Endothelial cell of umbilical vein (primary cell): ENCODE measurements at regions not wholly inside any gene's neighbourhood (a gene's known extent, or its start where the extent isn't known, plus 50 kb on each side); places are given as distances from the start of the nearest gene placed in this dataset.

ENCODE experiments used
- BruUV-seq: library from RNA; stranded (reverse); fragments of 400-500 nt; replicated peaks from 2 replicates; lab custom pipeline; 2021; lab: Mats Ljungman, UMichigan
- CTCF ChIA-PET: fragments of 300-600, 350-600 bp; sonication (Branson Sonifier 250); formaldehyde crosslinking; loops from one replicate; lab custom pipeline; 2021; ENCODE audit warnings: antibody characterized with exemption, inconsistent platforms; lab: Charles Lee
- POLR2A ChIA-PET: fragments of 300-600, 350-600 bp; sonication (Branson Sonifier 250); formaldehyde crosslinking; loops from one replicate; lab custom pipeline; 2021; ENCODE audit warnings: antibody characterized with exemption, inconsistent platforms; lab: Charles Lee
- DNase-seq: peaks from one replicate; pipeline ENCODE4 v3.0.0-alpha.2; 2011; ENCODE audit warnings: low read depth, low spot score
- FAIRE-seq: peaks from 2 replicates; lab custom pipeline; 2011; peaks lifted over from hg19 to GRCh38; lab: Jason Lieb, UNC
- H2AFZ ChIP-seq: 2 replicates; pipeline ENCODE4 v1.6.0; 2012; ENCODE audit warnings: low read depth, low read length, control low read depth, inconsistent platforms
- H3K27ac ChIP-seq: 2 replicates; pipeline ENCODE4 v1.5.1; 2011; ENCODE audit warnings: low read depth, mild to moderate bottlenecking, control low read depth, low read length, moderate library complexity; ENCODE audit not compliant: insufficient read depth
- H3K27me3 ChIP-seq, 2 experiments: 2 replicates each; pipeline versions ENCODE4 v1.6.0 to v1.6.1; 2011; ENCODE audit warnings: low read length in 2 of 2, mixed read lengths in 1 of 2; ENCODE audit not compliant: control insufficient read depth in 2 of 2, insufficient read depth in 2 of 2
- H3K36me3 ChIP-seq, 2 experiments: 2 replicates in 1 of 2; 3 replicates in 1 of 2; pipeline ENCODE4 v1.5.1; 2011; ENCODE audit warnings: low read length in 2 of 2, mild to moderate bottlenecking in 1 of 2, moderate library complexity in 1 of 2; ENCODE audit not compliant: control insufficient read depth in 2 of 2, insufficient read depth in 2 of 2; ENCODE audit errors: extremely low read depth in 1 of 2
- H3K4me1 ChIP-seq: 3 replicates; pipeline ENCODE4 v1.5.1; 2011; ENCODE audit warnings: mild to moderate bottlenecking, low read length; ENCODE audit not compliant: control insufficient read depth, insufficient read depth; ENCODE audit errors: extremely low read depth
- H3K4me2 ChIP-seq: 2 replicates; pipeline ENCODE4 v1.6.1; 2011; ENCODE audit warnings: low read length, control low read depth, mixed read lengths; ENCODE audit not compliant: insufficient read depth
- H3K4me3 ChIP-seq, 3 experiments: fragments of 200-600 bp in 1 of 3; sonication (generic), shearing (Covaris generic) in 1 of 3; replicated peaks in 1 of 3; 2 replicates each; pipeline ENCODE4 v1.5.1; 2011 to 2016; ENCODE audit warnings: control low read depth in 3 of 3, low read length in 3 of 3, mild to moderate bottlenecking in 2 of 3, inconsistent platforms in 1 of 3, low read depth in 1 of 3, moderate library complexity in 1 of 3; ENCODE audit not compliant: insufficient read depth in 1 of 3
- H3K79me2 ChIP-seq: 2 replicates; pipeline ENCODE4 v1.6.0; 2012; ENCODE audit warnings: low read length, inconsistent platforms; ENCODE audit not compliant: control insufficient read depth, insufficient read depth
- H3K9ac ChIP-seq: replicated peaks from 2 replicates; pipeline ENCODE3; 2011; ENCODE audit warnings: low read length, control low read depth; ENCODE audit not compliant: insufficient read depth; ENCODE audit errors: extremely low read depth
- H3K9me1 ChIP-seq: replicated peaks from 3 replicates; pipeline ENCODE4 v1.6.0; 2011; ENCODE audit warnings: mild to moderate bottlenecking, low read length; ENCODE audit not compliant: control insufficient read depth, insufficient read depth; ENCODE audit errors: extremely low read depth
- H3K9me3 ChIP-seq: replicated peaks from 2 replicates; pipeline ENCODE4 v1.5.1; 2012; ENCODE audit warnings: low read length, inconsistent platforms; ENCODE audit not compliant: control insufficient read depth, insufficient read depth
- H4K20me1 ChIP-seq: replicated peaks from 2 replicates; pipeline ENCODE3; 2011; ENCODE audit warnings: mild to moderate bottlenecking, low read length; ENCODE audit not compliant: control insufficient read depth, insufficient read depth; ENCODE audit errors: extremely low read depth
- EZH2 ChIP-seq: IDR thresholded peaks from 2 replicates; pipeline ENCODE4 v1.6.1; 2012; ENCODE audit warnings: borderline replicate concordance, low read depth, mild to moderate bottlenecking, moderate library complexity, low read length, inconsistent platforms; ENCODE audit not compliant: severe bottlenecking
- FOS ChIP-seq: IDR thresholded peaks from 2 replicates; pipeline ENCODE4 v1.6.1; 2011; ENCODE audit warnings: mild to moderate bottlenecking, low read length, moderate library complexity, borderline replicate concordance; ENCODE audit not compliant: insufficient read depth
- GATA2 ChIP-seq: IDR thresholded peaks from 2 replicates; pipeline ENCODE4 v1.7.0; 2011; ENCODE audit warnings: low read depth, mild to moderate bottlenecking, moderate library complexity, mixed read lengths, low read length; ENCODE audit not compliant: insufficient read length, insufficient read depth
- JUN ChIP-seq: IDR thresholded peaks from 2 replicates; pipeline ENCODE4 v1.6.1; 2011; ENCODE audit warnings: borderline replicate concordance, low read depth; ENCODE audit not compliant: insufficient read length, insufficient read depth
- MYC ChIP-seq: IDR thresholded peaks from one replicate; pipeline ENCODE4 v1.6.1; 2011; ENCODE audit warnings: mild to moderate bottlenecking, low read depth, low read length
- POLR2A ChIP-seq: IDR thresholded peaks from 2 replicates; pipeline ENCODE4 v1.6.1; 2012; ENCODE audit warnings: low read depth, mild to moderate bottlenecking, control low read depth, low read length
- POLR2AphosphoS5 ChIP-seq: IDR thresholded peaks from 2 replicates; pipeline ENCODE4 v1.6.1; 2012; ENCODE audit warnings: low read depth, mild to moderate bottlenecking, control low read depth, low read length, moderate library complexity; ENCODE audit not compliant: insufficient read depth
- dilution Hi-C: fragments of 300-500 bp; cut with MboI; formaldehyde crosslinking; loops from one replicate; pipeline ENCODE4 v1.15.0; 2019; ENCODE audit warnings: low sequenced_read_pairs; ENCODE audit not compliant: extremely low pct_ligation_motif_present
- intact Hi-C: fragments of 100-400 bp; cut with micrococcal nuclease; formaldehyde crosslinking; loops from one replicate; pipeline ENCODE4 v1.10.0; 2022
- TF ChIP-seq, protein P1 (sequence below): IDR thresholded peaks from 2 replicates; pipeline ENCODE4 v1.6.1; 2011; ENCODE audit not compliant: insufficient read depth, insufficient read length
- TF ChIP-seq, protein P2 (sequence below), 2 donors: IDR thresholded peaks; 1 replicate in 1 of 2; 2 replicates in 1 of 2; pipeline ENCODE4 v1.5.1; 2011; ENCODE audit warnings: low read length in 2 of 2, mild to moderate bottlenecking in 2 of 2, moderate library complexity in 2 of 2, control low read depth in 1 of 2, inconsistent platforms in 1 of 2, low read depth in 1 of 2; ENCODE audit not compliant: insufficient read depth in 1 of 2; ENCODE audit errors: extremely low read depth in 1 of 2

DNA sequence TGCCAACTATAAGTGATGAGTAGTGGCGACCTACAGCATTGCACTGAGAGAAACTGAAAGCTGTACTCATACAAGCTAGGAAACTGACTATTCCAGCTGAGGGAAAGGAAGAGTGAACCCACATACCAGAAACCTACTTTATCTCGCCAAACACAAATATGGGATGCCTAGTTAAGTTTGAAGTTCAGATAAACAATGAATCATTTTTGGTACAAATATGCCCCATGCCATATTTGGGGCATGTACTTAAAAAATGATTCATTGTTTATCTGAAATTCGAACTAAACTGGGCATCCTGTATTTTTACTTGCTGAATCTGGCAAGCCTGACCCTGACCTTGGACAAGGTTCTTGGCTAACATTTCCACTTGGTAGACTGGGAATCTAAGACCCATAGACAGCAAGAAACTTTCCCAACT, 527.8 kb upstream of the PSMD7 start:
- no peaks in the 10 kb centered on the region for H3K36me3 ChIP-seq
- dilution Hi-C loops, result no loop called here
- ChIA-PET POLR2A (no interaction called here), CTCF (no interaction called here)
- TF ChIP-seq, protein P1, sequence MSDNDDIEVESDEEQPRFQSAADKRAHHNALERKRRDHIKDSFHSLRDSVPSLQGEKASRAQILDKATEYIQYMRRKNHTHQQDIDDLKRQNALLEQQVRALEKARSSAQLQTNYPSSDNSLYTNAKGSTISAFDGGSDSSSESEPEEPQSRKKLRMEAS, result no peak
- no peak for TF ChIP-seq GATA2
- TF ChIP-seq POLR2AphosphoS5, result no peak
- no peak for TF ChIP-seq MYC
- TF ChIP-seq, protein P2, sequence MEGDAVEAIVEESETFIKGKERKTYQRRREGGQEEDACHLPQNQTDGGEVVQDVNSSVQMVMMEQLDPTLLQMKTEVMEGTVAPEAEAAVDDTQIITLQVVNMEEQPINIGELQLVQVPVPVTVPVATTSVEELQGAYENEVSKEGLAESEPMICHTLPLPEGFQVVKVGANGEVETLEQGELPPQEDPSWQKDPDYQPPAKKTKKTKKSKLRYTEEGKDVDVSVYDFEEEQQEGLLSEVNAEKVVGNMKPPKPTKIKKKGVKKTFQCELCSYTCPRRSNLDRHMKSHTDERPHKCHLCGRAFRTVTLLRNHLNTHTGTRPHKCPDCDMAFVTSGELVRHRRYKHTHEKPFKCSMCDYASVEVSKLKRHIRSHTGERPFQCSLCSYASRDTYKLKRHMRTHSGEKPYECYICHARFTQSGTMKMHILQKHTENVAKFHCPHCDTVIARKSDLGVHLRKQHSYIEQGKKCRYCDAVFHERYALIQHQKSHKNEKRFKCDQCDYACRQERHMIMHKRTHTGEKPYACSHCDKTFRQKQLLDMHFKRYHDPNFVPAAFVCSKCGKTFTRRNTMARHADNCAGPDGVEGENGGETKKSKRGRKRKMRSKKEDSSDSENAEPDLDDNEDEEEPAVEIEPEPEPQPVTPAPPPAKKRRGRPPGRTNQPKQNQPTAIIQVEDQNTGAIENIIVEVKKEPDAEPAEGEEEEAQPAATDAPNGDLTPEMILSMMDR (IDR thresholded peaks at IDR 0.05; ENCODE audit: extremely low read depth in 1 of 2, insufficient read depth in 1 of 2, low read depth in 1 of 2, low read length in 2 of 2), result no peak
- TF ChIP-seq JUN, result no peak
- TF ChIP-seq POLR2A, result no peak
- TF ChIP-seq EZH2, result no peak
- no peak for TF ChIP-seq FOS
- no peaks in the 10 kb centered on the region for H3K27me3 ChIP-seq
- FAIRE-seq, result no peak
- peaks cover 2% of the 10 kb centered on the region for H3K9me3 ChIP-seq
- intact Hi-C loops, result no loop called here
- no peaks in the 10 kb centered on the region for H4K20me1 ChIP-seq
- no peak for DNase-seq
- H2AFZ ChIP-seq, result no peak overlapping the region
- no peak overlapping the region for H3K4me2 ChIP-seq
- H3K79me2 ChIP-seq, result no peaks in the 10 kb centered on the region
- no peaks in the 10 kb centered on the region for H3K9me1 ChIP-seq
- no peak overlapping the region for H3K4me3 ChIP-seq
- no peak overlapping the region for H3K9ac ChIP-seq
- H3K27ac ChIP-seq, result no peak overlapping the region
- no peaks in the 10 kb centered on the region for H3K4me1 ChIP-seq
- BruUV-seq, result no TSS peak
